ENCODE measurements at regions not wholly inside any gene's neighbourhood (a gene's known extent, or its start where the extent isn't known, plus 50 kb on each side); places are given as distances from the start of the nearest gene placed in this dataset.
A peak's percentile ranks its signal among the peaks of the same experiment; 100 is the strongest.

DNA sequence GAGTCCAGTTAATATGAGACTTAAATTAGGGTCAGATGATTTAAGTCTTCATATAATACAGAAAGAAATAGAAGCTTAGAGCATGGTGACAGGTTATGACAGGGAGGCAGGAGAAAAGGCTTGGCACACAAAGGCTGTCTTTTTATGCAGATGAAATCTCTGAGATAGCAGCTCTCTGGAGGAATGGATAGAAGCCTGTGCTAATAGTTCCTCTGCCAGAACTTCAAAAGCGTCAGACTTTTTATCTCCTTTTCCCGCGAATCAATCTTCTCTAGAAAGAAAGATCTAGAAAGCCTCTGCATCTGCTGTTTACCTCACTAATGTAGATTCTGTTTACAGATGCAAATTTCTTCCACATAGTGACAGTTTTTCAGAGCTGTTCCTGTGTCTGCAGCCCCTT, 1106.2 kb downstream of the XPNPEP1 start:
- no peak overlapping the region for H3K4me3 ChIP-seq (replicated peaks; ENCODE audit: low read depth, low read length)
- DNase-seq (ENCODE audit: low read depth): no peak
- TF ChIP-seq CTCF (IDR thresholded peaks at IDR 0.05; ENCODE audit: low read length, missing control alignments): no peak

DNA sequence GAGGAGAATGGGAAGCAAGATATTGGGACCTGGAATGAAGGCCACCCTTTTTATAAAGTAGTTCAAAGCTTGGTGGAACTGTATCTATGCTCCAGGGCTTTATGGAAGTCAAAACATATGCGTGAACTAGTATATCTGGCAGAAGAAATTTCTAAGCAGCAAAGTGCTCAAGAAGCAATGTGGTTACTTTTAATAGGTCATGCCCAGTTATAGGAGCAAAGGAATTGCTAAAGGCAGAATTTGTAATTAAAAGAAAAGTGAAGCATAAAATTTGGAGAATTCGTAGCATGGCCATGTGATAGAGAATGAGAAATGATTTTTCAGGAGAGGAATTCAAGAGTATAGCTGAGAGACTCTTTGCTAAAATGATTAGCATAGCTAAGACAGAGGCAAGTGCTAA, 1110.4 kb downstream of the XPNPEP1 start:
- no peak overlapping the region for H3K4me3 ChIP-seq (replicated peaks; ENCODE audit: low read depth, low read length)
- DNase-seq (ENCODE audit: low read depth): no peak
- TF ChIP-seq CTCF (IDR thresholded peaks at IDR 0.05; ENCODE audit: low read length, missing control alignments): no peak

DNA sequence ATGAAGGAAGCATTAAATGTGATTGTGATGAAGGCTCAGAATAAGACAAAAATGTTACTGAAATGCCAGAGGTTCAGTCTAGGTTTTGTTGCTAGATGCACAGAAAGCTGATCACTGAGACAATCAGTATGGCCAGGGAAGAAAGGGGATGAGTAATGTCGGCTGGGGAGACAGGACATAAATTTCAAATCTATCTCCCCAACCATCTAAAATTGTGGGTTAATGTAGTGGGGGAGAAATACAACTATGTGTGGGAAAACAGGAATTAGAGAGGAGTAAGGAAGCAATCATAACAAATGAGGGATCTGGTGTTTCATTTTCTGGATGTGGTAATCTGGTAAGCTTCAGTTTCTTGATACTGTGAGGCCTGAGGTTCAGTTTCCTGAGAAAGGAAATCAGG, 1111.0 kb downstream of the XPNPEP1 start:
- DNase-seq (ENCODE audit: low read depth): no peak
- H3K4me3 ChIP-seq (replicated peaks; ENCODE audit: low read depth, low read length): no peak overlapping the region
- no peak for TF ChIP-seq CTCF (IDR thresholded peaks at IDR 0.05; ENCODE audit: low read length, missing control alignments)

- no peak for DNase-seq (ENCODE audit: low read depth)
- no peak for TF ChIP-seq CTCF (IDR thresholded peaks at IDR 0.05; ENCODE audit: low read length, missing control alignments)
- no peak overlapping the region for H3K4me3 ChIP-seq (replicated peaks; ENCODE audit: low read depth, low read length)
Measured at GRCh38 chr10:108808228-108808627, 1115.1 kb downstream of the XPNPEP1 start.

- no peak for TF ChIP-seq CTCF (IDR thresholded peaks at IDR 0.05; ENCODE audit: low read length, missing control alignments)
- DNase-seq (ENCODE audit: low read depth): peak; percentile 11
- no peak overlapping the region for H3K4me3 ChIP-seq (replicated peaks; ENCODE audit: low read depth, low read length)
Measured at GRCh38 chr10:108801775-108802517, 1121.4 kb downstream of the XPNPEP1 start.

DNA sequence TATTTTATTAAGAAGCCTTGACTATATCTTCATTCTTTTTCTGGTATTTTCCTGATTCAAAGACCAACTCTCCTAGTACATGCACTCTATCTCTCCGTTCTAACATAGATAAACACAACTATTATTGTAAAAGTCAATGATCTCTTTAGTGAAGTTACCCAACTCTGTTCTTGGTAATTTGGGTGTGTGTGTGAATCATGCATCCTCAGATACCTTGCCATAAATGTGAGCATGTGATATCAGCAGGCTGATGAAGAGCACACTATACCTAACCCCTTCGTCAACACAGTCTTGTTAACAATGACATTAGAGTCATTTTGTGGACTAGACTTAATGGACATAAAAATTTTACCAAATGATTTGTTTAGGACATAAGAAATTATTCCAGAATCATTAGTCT, 1122.1 kb downstream of the XPNPEP1 start:
- no peak overlapping the region for H3K4me3 ChIP-seq (replicated peaks; ENCODE audit: low read depth, low read length)
- TF ChIP-seq CTCF (IDR thresholded peaks at IDR 0.05; ENCODE audit: low read length, missing control alignments): no peak
- DNase-seq (ENCODE audit: low read depth): no peak

- DNase-seq (ENCODE audit: low read depth): no peak
- H3K4me3 ChIP-seq (replicated peaks; ENCODE audit: low read depth, low read length): no peak overlapping the region
- no peak for TF ChIP-seq CTCF (IDR thresholded peaks at IDR 0.05; ENCODE audit: low read length, missing control alignments)
Measured at GRCh38 chr10:108797573-108797972, 1125.7 kb downstream of the XPNPEP1 start.

Data from fibroblast of pulmonary artery (primary cell).